ENCODE measurements at regions not wholly inside any gene's neighbourhood (a gene's known extent, or its start where the extent isn't known, plus 50 kb on each side); places are given as distances from the start of the nearest gene placed in this dataset.

DNA sequence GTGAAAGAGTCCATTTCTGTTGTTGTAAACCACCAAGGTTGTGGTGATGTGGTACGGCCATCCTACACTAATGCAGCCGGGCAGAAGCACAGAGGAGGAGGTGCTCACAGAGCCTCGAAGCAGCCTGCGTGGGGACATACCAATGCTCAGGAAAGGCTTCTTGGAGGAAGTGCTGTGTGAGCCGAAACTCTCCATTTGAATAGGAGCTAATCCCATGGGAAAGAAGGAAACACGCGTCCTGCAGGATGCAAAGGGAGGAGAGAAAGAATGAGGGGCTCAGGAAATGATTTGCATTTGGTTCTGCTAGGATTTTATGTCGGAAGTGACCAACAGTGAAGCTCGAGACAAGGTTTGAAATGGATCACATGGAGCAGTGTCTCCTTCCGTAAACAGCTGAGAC is 477.9 kb upstream of the ANKRD30A start:
- no peak for TF ChIP-seq POLR2A (IDR thresholded peaks at IDR 0.05; ENCODE audit: low read depth, low read length)
- TF ChIP-seq, protein P1, sequence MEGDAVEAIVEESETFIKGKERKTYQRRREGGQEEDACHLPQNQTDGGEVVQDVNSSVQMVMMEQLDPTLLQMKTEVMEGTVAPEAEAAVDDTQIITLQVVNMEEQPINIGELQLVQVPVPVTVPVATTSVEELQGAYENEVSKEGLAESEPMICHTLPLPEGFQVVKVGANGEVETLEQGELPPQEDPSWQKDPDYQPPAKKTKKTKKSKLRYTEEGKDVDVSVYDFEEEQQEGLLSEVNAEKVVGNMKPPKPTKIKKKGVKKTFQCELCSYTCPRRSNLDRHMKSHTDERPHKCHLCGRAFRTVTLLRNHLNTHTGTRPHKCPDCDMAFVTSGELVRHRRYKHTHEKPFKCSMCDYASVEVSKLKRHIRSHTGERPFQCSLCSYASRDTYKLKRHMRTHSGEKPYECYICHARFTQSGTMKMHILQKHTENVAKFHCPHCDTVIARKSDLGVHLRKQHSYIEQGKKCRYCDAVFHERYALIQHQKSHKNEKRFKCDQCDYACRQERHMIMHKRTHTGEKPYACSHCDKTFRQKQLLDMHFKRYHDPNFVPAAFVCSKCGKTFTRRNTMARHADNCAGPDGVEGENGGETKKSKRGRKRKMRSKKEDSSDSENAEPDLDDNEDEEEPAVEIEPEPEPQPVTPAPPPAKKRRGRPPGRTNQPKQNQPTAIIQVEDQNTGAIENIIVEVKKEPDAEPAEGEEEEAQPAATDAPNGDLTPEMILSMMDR (conservative IDR thresholded peaks at IDR 0.05; ENCODE audit: low read depth, low read length): no peak
- TF ChIP-seq MXI1 (IDR thresholded peaks at IDR 0.05; ENCODE audit: borderline replicate concordance, low read depth, low read length): no peak
- no peak for TF ChIP-seq RFX5 (IDR thresholded peaks at IDR 0.05; ENCODE audit: low read depth, low read length)
- TF ChIP-seq, protein P2, sequence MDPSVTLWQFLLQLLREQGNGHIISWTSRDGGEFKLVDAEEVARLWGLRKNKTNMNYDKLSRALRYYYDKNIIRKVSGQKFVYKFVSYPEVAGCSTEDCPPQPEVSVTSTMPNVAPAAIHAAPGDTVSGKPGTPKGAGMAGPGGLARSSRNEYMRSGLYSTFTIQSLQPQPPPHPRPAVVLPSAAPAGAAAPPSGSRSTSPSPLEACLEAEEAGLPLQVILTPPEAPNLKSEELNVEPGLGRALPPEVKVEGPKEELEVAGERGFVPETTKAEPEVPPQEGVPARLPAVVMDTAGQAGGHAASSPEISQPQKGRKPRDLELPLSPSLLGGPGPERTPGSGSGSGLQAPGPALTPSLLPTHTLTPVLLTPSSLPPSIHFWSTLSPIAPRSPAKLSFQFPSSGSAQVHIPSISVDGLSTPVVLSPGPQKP (IDR thresholded peaks at IDR 0.05; ENCODE audit: borderline replicate concordance, low read depth, low read length): no peak
- no peak for TF ChIP-seq RCOR1 (IDR thresholded peaks at IDR 0.05; ENCODE audit: insufficient replicate concordance, low read length)
- TF ChIP-seq SMC3 (IDR thresholded peaks at IDR 0.05; ENCODE audit: low read depth, low read length): no peak
- TF ChIP-seq RAD21 (IDR thresholded peaks at IDR 0.05; ENCODE audit: low read length): no peak
- no peak for TF ChIP-seq FOS (IDR thresholded peaks at IDR 0.05; ENCODE audit: low read depth, low read length)
- TF ChIP-seq MAZ (IDR thresholded peaks at IDR 0.05; ENCODE audit: borderline replicate concordance, low read depth, low read length): no peak
- TF ChIP-seq, protein P3, sequence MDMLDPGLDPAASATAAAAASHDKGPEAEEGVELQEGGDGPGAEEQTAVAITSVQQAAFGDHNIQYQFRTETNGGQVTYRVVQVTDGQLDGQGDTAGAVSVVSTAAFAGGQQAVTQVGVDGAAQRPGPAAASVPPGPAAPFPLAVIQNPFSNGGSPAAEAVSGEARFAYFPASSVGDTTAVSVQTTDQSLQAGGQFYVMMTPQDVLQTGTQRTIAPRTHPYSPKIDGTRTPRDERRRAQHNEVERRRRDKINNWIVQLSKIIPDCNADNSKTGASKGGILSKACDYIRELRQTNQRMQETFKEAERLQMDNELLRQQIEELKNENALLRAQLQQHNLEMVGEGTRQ (IDR thresholded peaks at IDR 0.05; ENCODE audit: low read depth, low read length): no peak

All from IMR-90 (cell line).